ENCODE measurements at regions not wholly inside any gene's neighbourhood (a gene's known extent, or its start where the extent isn't known, plus 50 kb on each side); places are given as distances from the start of the nearest gene placed in this dataset.
"Not testable (repeated sequence)": the region's sequence is repeated elsewhere in the genome, so short reads cannot be mapped to it uniquely, and the experiment has no call there.

DNA sequence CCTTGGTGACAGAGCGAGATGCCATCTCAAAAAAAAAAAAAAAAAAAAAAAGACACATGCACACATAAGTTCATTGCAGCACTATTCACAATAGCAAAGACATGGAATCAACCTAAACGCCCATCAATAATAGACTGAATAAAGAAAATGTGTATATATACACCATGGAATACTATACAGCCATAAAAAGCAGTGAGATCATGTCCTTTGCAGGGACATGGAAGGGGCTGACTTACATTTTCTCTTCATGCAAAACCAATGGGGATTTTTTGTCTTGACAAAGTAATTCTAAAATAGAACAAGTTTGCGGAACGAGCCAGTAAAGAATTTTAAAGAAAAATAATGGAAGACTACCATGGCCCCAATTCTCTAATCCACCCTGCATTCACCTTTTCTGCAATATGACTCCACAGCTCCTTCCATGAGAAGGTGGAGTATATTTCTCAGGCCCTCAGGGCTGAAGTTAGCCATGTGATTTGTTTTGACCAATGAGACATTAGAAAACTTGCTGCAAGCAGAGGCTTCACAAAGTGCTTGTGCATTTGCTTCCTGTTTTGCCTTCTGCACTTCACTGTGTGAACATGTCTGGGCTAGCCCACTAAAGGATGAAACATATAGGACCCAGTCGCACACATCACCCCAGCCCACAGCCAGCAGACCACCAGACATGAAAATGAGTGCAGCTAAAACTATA lies 78.8 kb upstream of the NR5A2 start:
- peak; percentile 53 for DNase-seq

DNA sequence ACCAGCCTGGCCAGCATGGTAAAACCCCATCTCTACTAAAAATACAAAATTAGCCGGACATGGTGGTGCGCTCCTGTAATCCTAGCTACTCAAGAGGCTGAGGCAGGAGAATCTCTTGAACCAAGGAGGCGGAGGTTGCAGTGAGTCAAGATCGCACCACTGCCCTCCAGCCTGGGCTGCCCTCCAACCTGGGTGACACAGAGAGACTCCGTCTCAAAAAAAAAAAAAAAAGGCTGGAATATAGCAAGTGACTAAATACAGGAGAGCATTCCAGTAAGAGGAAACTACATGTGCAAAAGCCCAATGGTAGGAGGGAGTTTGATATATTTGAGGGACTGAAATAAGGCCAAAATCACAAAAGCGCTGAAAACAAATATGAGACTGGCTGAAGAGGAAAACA lies 76.5 kb upstream of the NR5A2 start:
- not testable (repeated sequence) for DNase-seq

- no peak for DNase-seq
Measured at GRCh38 chr1:199953651-199954050, 73.9 kb upstream of the NR5A2 start.

DNA sequence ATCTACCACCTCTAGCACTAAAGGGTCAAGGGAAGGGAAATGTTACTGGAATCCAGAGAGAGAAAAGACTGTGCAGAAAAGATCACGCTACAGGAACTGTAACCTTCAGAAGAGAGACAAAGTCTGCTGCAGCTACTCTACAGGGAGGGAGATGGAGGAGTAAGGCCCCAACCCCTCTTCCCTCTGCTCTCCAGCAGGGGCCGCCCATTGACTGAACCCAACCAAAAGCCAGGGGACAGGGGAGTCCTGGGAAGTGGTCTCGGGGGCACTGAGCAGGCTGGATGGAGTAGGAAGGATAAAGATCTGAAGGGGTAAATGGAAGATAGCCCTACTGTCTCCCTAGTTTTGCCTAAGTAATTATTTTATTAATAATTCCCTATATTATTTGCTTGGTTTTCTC lies 72.8 kb upstream of the NR5A2 start:
- no peak for DNase-seq

- DNase-seq, result no peak
Measured at GRCh38 chr1:199955235-199955634, 72.3 kb upstream of the NR5A2 start.

DNA sequence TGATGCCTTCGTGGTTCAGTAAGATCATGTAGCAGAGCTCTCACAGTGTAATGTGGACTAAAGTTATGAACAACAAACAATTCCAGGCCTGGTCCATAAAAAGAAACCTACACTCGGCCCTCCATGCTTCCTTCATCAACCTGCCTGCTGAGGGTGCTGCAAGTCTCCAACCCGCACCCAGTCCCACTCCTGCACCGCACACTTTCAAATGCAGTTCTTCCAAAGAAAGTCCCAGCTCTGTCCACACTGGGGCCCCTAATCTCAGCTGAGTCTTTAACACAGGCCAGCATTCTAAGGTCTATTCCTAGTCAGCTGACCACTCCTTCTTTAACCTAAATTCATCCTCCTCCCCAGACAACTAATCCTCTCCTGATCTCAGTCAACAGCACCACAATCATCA lies 71.5 kb upstream of the NR5A2 start:
- no peak for DNase-seq

DNA sequence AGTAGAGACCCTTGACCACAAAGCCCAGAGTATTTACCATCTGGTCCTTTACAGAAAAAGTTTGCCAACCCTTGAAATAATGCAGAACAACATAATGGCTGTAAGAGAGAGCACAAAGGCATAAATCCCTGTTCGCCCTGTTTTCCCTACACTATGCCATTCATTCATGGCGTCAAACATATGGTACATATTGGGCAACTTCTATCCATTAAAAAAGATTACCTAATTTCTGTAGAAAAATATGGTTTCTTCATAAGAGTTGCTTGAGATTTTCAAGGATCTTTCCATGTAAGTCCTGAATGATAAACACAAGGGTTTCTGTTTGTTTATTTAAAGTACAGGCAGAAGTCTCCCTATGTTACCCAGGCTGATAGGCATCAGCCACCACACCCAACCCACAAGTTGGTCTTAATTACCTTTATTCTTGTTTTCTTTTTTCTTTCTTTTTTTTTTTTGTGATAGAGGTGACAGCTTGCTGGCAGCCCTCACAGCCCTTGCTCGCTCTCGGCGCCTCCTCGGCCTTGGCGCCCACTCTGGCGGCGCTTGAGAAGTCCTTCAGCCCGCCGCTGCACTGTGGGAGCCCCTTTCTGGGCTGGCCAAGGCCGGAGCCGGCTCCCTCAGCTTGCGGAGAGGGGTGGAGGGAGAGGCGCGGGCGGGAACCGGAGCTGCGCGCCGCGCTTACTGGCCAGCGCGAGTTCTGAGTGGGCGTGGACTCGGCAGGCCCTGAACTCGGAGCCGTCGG lies 68.3 kb upstream of the NR5A2 start:
- DNase-seq, result no peak

- no peak for DNase-seq
Measured at GRCh38 chr1:199959775-199960110, 67.8 kb upstream of the NR5A2 start.

DNA sequence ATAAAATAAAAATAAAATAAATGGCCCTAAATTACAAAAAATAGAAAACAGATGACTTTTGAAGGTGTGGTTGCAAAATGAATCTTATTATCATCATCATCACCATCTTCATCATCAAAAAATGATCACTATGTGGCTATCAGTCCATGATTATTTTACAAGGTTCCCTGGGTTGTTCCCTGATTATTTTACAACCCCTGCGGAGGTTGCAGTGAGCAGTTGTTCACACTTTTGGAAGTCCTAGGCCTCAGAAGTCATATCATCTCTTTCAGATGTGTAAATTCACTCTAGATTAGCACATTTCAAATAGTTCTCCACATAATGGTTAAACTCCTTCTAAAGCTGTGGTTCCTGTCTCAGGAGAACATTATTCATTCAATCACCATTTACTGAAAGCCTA lies 57.4 kb upstream of the NR5A2 start:
- DNase-seq, result no peak

DNA sequence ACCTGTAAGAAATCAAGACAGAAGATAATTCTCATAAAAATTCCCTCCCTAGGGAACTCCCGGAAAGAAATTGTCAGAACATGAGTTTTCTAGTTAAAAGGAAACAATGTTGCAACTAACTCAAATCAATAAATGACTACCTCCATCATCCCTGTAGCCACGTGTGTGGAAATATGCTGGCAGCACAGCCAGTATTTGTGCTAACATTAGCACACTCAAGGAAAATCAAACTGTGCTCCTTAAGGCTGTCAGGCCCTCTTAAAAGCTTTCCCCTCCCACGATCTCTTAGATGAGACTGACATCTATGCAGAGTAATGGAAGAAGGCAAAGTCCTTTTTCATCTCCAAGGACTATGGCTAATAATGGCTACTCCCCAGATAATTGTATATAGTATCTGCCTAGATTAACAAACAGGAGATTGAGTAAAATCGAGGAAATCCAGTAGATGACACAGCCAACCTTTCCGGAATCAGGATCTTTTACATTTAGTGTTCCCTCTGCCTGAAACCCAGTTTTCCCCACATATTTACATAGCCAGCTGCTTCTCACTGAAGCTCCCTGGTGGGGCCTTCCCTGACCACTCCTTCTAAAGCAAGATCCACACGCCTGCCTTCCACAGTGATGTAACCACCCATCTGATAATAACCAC lies 50.9 kb upstream of the NR5A2 start:
- no peak for DNase-seq
